HG03060 (cell line): ENCODE measurements at regions not wholly inside any gene's neighbourhood (a gene's known extent, or its start where the extent isn't known, plus 50 kb on each side); places are given as distances from the start of the nearest gene placed in this dataset.
A peak's percentile ranks its signal among the peaks of the same experiment; 100 is the strongest.

Experiments used
- ATAC-seq: cut with Tn5 transposase; IDR thresholded peaks from one replicate; pipeline ENCODE4 v1.9.1; 2021; ENCODE audit warnings: low read depth, moderate number of reproducible peaks; ENCODE audit not compliant: unreplicated experiment

GRCh38 chr5:68426586-68426985 lies 211.0 kb downstream of the PIK3R1 start:
- ATAC-seq, result no peak

- ATAC-seq, result no peak
Observed at GRCh38 chr5:68428231-68428811, 212.8 kb downstream of the PIK3R1 start.

- no peak for ATAC-seq
Observed at GRCh38 chr5:68429510-68429909, 214.0 kb downstream of the PIK3R1 start.

- no peak for ATAC-seq
Observed at GRCh38 chr5:68430279-68430678, 214.7 kb downstream of the PIK3R1 start.

DNA sequence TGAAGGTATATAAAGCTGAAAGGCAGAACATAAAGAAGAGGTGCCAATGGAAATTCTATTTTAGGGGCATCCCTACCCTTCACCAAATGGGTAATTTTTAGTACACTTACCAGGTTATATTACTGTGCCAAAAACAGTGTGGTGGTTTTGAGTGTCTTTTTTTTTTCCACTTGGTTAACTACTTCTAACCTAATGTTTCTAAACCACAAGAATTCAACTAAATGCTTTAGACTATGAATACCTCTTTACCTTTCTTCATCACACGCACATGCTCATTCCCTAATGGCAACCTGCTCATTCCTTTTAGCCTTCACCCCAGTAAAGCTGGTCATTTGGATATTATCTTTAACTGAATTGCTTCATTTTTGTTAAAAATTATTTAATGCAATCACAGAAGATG lies 215.6 kb downstream of the PIK3R1 start:
- ATAC-seq, result no peak

- no peak for ATAC-seq
Observed at GRCh38 chr5:68431601-68432337, 216.2 kb downstream of the PIK3R1 start.

DNA sequence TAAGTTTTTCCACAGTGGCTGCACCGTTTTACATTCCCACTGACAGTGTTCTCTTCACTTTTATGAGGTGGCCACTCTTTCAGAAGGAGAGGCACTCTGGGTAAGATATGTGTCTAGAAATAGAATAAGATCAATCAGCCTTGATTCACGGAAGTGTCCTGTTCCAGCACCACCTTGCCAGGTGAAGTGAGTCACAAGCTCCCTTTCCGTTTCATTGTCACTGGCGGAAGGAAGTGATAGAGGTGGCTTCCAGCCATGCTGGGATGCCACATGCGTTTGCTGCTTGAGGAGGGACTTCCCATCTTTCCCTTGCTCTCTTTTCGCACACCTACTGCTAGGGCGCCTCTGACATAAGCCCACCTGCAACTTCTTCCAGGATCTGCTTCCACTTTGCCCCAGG lies 217.1 kb downstream of the PIK3R1 start:
- no peak for ATAC-seq

GRCh38 chr5:68433526-68433922 lies 218.0 kb downstream of the PIK3R1 start:
- no peak for ATAC-seq

DNA sequence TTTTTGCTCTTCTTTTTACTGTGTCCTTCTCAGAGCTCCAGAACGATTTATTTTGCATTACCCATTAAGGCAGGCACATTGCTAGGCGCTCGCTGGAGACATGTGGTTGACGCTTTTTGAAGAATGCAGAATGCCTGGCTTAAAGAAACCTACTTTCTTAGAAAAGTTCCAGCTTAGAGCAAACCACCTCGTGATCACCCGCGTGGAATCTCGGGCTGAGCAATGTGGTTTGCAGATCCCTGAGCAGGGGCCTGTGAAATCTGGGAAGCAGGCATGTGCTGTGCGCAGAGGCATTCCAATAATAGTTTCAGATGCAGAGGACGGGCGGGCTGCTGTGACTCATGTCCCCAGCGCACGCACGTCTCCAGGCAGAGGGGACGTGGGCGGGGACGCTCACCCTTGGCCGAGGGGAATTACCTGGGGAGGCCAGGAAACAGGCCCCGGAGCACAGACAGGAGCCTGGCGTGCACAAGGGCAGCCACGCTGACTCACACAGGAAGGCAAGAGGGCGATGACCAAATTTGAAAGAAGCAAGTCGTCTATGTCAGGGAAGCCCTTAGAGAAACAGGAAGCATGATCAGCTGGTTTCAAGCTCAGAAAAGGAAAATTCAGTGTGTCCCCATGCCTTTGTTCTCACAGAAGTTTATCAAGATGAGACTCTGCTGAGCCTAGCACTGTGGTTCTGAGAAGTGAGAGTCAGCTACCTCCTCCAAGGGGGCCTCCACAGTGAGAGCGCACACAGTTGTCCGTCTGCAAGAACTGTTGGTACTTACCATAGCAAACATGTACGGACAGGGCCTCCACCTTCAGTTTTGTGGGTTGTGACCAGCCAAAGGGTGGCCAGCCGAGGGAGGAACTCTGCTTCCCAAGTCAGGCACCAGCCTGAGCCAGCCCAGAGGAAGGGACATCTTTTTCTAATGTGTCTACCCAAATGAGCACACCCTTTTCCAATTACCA lies 218.6 kb downstream of the PIK3R1 start:
- ATAC-seq, result peak; percentile 95

GRCh38 chr5:68435611-68436010 lies 220.1 kb downstream of the PIK3R1 start:
- no peak for ATAC-seq

DNA sequence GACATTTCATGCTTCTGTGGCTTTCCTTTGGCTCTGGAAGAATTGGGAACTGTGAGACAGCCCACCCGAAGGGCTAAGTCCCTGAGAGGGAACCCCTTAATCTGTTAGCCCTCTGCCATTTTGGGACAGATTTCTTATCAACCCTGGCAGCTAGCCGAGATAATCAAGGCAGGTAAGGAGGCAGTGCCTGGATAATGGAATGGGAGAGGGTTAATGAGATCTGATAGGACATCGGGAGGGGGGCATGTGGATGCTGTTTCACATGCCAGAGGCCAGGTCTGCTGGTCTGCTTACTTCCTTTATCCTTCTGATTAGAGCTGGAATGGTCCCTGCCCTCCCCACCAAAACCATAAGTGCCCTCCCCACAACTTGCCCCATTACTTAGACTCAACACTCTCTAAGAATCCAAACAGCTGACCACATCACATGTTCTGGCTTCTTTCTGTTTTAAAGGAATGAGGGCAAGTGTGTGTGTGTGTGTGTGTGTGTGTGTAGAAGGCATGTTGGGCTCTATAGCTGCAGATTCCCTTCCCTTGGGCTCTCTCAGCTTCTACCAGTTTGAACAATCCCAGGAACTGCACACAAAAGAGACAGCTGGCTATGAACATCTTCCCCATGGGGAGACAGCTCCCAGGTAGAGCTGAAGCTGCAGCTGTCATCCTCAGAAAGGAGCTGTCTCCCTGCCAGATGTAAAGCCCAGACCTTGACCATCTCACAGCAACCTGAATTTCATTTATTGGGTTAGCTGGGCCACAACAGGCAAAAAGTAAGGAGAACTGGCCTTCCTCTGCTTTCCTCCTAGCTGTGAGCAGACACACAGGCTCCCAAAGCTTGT lies 221.3 kb downstream of the PIK3R1 start:
- no peak for ATAC-seq

- ATAC-seq, result no peak
Observed at GRCh38 chr5:68438876-68439275, 223.3 kb downstream of the PIK3R1 start.

DNA sequence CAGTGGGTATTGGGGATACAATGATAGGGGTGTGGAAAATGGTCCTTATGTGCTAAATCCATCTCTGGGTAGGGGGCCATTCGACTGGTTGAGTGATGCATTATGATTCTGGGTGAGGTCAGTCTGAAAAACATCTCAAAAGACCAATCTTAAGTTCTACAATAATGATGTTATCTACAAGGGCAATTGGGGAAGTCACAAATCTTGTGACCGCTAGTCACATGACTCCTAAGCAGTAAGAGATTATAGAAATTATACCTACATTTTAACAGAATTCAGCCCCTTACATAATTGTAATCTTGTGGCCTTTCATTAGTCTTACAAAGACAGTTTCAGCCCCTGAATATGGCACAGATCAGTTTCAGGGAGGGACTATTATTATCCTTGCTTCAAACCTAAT lies 224.7 kb downstream of the PIK3R1 start:
- no peak for ATAC-seq

GRCh38 chr5:68440651-68441050 lies 225.1 kb downstream of the PIK3R1 start:
- ATAC-seq, result no peak

GRCh38 chr5:68441309-68442073 lies 225.9 kb downstream of the PIK3R1 start:
- ATAC-seq, result no peak

DNA sequence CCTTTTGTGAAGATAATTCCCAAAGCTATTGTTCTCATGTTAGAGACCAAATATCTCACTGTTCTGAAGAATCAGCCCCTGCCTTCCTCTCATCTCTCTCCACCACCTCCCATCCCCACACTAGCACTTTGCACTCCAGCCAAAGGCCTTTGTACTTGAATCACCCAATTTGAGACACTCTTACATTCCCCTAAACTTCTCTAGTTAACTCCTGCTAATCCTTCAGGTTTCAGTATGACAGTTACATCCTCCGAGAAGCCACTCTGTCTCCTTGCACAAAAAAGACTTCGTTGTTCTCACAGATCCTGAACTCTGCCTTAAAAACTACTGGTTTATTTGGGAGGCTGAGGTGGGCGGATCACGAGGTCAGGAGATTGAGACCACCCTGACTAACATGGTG lies 227.5 kb downstream of the PIK3R1 start:
- ATAC-seq, result no peak

DNA sequence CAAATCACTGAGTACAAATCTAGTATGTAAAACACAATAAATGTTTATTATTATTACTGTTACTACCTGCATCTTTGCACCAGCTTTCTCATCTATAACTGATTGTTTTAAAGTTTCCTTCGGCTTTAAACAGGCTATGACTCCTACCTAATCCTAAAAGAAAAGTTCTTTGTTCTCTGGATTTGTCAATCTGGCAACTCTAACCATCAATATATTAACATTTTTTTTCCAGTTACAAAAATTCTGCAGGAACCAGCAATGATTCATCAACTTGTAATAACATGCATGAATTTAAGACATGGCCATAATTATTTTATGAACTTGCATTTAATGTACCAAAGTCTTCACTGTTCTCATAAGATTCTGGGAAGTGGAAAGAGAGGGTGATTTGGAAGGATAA lies 228.5 kb downstream of the PIK3R1 start:
- ATAC-seq, result no peak

DNA sequence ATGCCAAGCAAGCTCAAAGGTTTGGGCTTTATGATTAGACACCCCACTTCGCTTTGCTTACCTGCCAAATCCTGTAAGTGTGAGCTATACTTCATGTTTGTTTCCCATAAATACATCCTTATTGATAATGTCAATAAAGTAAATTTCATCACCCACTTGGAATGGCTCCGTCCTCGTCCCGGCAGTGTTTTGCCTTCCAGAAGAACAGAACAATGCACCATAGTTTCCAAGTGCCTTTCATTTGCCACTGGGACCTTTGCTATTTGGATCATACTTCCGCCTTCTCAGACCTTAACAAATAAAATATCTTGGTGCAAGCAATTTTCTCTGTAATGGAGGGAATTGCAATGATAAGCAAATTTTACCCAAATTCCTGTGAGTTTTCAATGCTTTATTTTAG lies 229.3 kb downstream of the PIK3R1 start:
- ATAC-seq, result no peak

GRCh38 chr5:68445257-68446069 lies 229.9 kb downstream of the PIK3R1 start:
- ATAC-seq, result no peak
